ENCODE measurements at regions not wholly inside any gene's neighbourhood (a gene's known extent, or its start where the extent isn't known, plus 50 kb on each side); places are given as distances from the start of the nearest gene placed in this dataset.
"Not testable (repeated sequence)": the region's sequence is repeated elsewhere in the genome, so short reads cannot be mapped to it uniquely, and the experiment has no call there.

DNA sequence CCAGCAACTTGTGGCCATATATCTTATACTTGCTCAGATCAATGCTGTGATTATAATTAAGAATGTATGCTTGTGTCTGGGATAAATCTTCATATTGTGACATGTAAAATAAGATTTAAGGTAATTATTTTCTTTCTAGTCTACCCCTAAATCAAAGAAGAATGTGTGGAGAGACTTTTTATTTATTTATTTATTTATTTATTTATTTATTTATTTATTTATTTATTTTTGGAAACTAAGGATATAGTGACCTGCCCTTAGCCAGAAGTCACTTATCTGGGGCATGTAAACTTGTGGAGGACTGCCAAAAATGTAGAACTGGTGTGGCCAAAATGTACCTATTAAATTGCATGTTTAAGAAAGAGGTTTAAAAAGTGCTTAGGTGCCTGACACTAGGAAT is 144.3 kb downstream of the BEND2 start:
- intact Hi-C loops (cut with DNase I; ENCODE audit: low total_unique reads), result no loop called here
- no peaks in the 10 kb centered on the region for H3K4me1 ChIP-seq
- no peak overlapping the region for H3K4me3 ChIP-seq
- TF ChIP-seq POLR2AphosphoS5 (IDR thresholded peaks at IDR 0.05) (no peak), CTCF (IDR thresholded peaks at IDR 0.05 in 8 of 11, conservative IDR thresholded peaks at IDR 0.05 in 3 of 11) (no peak), POLR2A (IDR thresholded peaks at IDR 0.05) (no peak)
- H3K27me3 ChIP-seq (replicated peaks in 1 of 7), result peaks cover 0 to 3% (median 0%) of the 10 kb centered on the region in 7 donors
- no peaks in the 10 kb centered on the region for H3K9me3 ChIP-seq
- DNase-seq, result no peak
- no peaks in the 10 kb centered on the region for H3K36me3 ChIP-seq
- no peak overlapping the region for H3K27ac ChIP-seq

GRCh38 chrX:18075603-18076002 is 145.1 kb downstream of the BEND2 start:
- WGBS, 5 donors, result 49 to 73% (median 63%) methylated on average over 3 of the region's 3 CpGs

GRCh38 chrX:18068045-18068444 is 152.6 kb downstream of the BEND2 start:
- H3K4me1 ChIP-seq; H3K9me3 ChIP-seq; DNase-seq; H3K4me3 ChIP-seq; H3K36me3 ChIP-seq; intact Hi-C loops (cut with DNase I; ENCODE audit: low total_unique reads); H3K27ac ChIP-seq; H3K27me3 ChIP-seq (replicated peaks in 1 of 7): not testable (repeated sequence)
- WGBS, 5 donors, result 73 to 100% (median 90%) methylated on average over 1 to 3 of the region's 3 CpGs

More at GRCh38 chrX:18075603-18076002, 145.1 kb downstream of the BEND2 start:
- Histone ChIP-seq H3K4me1 (no peaks in the 10 kb centered on the region), H3K4me3 (no peak overlapping the region), H3K9me3 (no peaks in the 10 kb centered on the region), H3K27me3 (replicated peaks in 1 of 7) (peaks cover 0 to 3% (median 0%) of the 10 kb centered on the region in 7 donors), H3K27ac (no peak overlapping the region), H3K36me3 (no peaks in the 10 kb centered on the region)
- intact Hi-C loops (cut with DNase I; ENCODE audit: low total_unique reads), result no loop called here
- TF ChIP-seq POLR2AphosphoS5 (IDR thresholded peaks at IDR 0.05), result no peak
- TF ChIP-seq POLR2A (IDR thresholded peaks at IDR 0.05), result no peak
- TF ChIP-seq CTCF (IDR thresholded peaks at IDR 0.05 in 8 of 11, conservative IDR thresholded peaks at IDR 0.05 in 3 of 11), result no peak
- DNase-seq, result no peak

DNA sequence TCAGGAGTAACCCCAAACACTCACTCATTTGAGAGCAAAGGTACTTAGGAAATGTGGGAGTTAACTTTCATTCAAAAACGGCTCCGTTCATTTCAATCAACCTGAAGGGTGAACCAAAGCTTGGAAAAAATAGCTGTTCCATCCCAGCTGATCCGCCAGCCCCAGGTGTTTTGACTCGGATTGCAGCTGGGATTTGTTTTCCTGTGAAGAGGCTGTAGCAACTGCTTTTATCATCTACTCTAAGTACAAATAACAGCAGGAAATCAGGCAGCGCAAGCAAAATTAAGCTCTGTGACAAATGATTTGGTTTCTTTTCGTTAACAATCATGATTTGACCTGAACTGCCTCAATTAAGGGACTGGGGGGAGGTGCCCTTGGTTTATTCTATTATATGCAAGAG is 154.7 kb downstream of the BEND2 start:
- no peak for DNase-seq
- intact Hi-C loops (cut with DNase I; ENCODE audit: low total_unique reads), result no loop called here
- Histone ChIP-seq H3K27ac (no peak overlapping the region), H3K9me3 (no peaks in the 10 kb centered on the region), H3K4me1 (no peaks in the 10 kb centered on the region), H3K36me3 (no peaks in the 10 kb centered on the region), H3K27me3 (replicated peaks in 1 of 7) (no peaks in the 10 kb centered on the region), H3K4me3 (no peak overlapping the region)
- TF ChIP-seq CTCF (IDR thresholded peaks at IDR 0.05 in 8 of 11, conservative IDR thresholded peaks at IDR 0.05 in 3 of 11) (no peak), POLR2A (IDR thresholded peaks at IDR 0.05) (no peak), POLR2AphosphoS5 (IDR thresholded peaks at IDR 0.05) (no peak)
- WGBS, 5 donors, result 45 to 59% (median 53%) methylated on average over 6 of the region's 6 CpGs

DNA sequence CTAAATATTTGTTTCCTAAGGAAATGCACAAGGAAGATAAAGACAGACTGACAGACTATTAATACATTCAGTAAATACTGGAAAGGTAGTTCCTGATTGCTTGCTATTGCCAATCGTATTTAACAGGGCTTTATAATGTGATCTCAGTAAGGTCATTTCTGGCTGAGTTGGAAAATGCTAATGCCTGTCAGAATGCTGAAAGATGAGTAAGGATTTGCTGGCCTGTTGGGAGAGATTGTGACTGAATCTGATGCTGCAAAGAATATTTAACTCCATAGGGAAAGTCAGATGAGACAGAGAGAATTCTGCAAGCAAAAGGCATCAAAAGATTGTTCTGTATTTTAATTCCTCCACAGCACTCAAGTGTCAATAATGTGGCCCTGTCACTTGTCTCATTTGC is 169.0 kb downstream of the BEND2 start:
- H3K4me1 ChIP-seq, result no peaks in the 10 kb centered on the region
- H3K4me3 ChIP-seq, result no peak overlapping the region
- intact Hi-C loops (cut with DNase I; ENCODE audit: low total_unique reads), result no loop called here
- no peaks in the 10 kb centered on the region for H3K36me3 ChIP-seq
- DNase-seq, result no peak
- no peak for TF ChIP-seq POLR2A (IDR thresholded peaks at IDR 0.05)
- no peak for TF ChIP-seq POLR2AphosphoS5 (IDR thresholded peaks at IDR 0.05)
- no peak for TF ChIP-seq CTCF (IDR thresholded peaks at IDR 0.05 in 8 of 11, conservative IDR thresholded peaks at IDR 0.05 in 3 of 11)
- H3K9me3 ChIP-seq, result peaks cover 0 to 9% (median 0%) of the 10 kb centered on the region in 8 donors
- peaks cover 0 to 3% (median 0%) of the 10 kb centered on the region in 7 donors for H3K27me3 ChIP-seq (replicated peaks in 1 of 7)
- WGBS, 5 donors, result 56 to 90% (median 68%) methylated on average over 1 of the region's 1 CpG
- H3K27ac ChIP-seq, result no peak overlapping the region
